Epithelial cell of prostate (primary cell): ENCODE measurements at regions not wholly inside any gene's neighbourhood (a gene's known extent, or its start where the extent isn't known, plus 50 kb on each side); places are given as distances from the start of the nearest gene placed in this dataset.

Experiments used
- DNase-seq: peaks from one replicate; pipeline ENCODE4 v3.0.0-alpha.2; 2011; ENCODE audit warnings: low read depth, low spot score
- H3K27ac ChIP-seq: fragments of 450-650 bp; 2 replicates; pipeline ENCODE4 v1.5.1; 2017; ENCODE audit warnings: mild to moderate bottlenecking

DNA sequence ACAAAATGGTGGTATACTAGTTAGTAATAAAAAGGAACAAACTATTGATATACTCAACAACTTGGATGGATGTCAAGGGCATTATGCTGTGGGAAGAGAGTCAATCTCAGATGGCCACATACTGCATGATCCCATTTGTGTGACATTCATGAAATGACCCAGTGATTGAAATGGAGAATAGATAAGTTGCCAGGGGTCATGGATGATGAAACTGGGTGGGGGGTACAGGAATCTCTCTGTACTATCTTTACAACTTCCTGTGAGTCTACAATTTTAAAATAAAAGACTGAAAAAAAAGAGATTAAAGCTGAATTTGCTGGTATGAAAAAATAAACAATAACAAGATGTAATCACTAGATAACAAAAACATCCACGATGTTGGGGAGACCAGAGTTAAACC lies 70.5 kb upstream of the CDYL2 start:
- no peak overlapping the region for H3K27ac ChIP-seq
- DNase-seq, result no peak

DNA sequence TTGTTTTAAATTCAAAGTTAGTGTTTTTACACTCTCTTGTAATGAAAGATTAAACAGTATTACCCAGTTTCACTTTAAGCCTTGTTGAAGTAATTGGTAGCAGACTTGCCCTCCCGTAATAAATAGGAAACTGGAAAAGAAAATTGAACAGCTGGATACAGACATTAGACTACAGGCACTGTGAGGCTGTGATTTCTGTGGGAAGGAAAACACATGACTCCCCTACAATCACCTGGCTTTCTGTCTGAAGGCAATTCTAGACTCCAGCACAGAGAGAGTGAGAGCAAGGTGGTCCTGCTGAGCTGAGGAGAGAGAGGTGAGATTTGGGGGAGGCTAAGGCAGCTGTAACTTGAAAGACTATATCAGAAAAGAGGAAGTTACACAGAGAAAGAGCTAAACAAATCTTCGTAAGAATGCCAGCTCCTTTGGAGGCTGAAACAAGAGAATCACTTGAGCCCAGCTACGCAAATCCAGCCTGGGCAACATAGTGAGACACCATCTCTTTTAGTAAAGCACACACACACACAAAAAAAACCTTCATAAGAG lies 57.8 kb upstream of the CDYL2 start:
- DNase-seq, result no peak
- no peak overlapping the region for H3K27ac ChIP-seq
